MM.1S (cell line): ENCODE measurements at regions not wholly inside any gene's neighbourhood (a gene's known extent, or its start where the extent isn't known, plus 50 kb on each side); places are given as distances from the start of the nearest gene placed in this dataset.

ENCODE experiments used
- EZH2 ChIP-seq: fragments of 300-600 bp; sonication (generic); optimal IDR thresholded peaks from 2 replicates; pipeline ENCODE3; 2017; ENCODE audit warnings: low read depth, mild to moderate bottlenecking, antibody characterized with exemption, low read length, mixed read lengths
- TF ChIP-seq, protein P1 (sequence below): fragments of 300-600 bp; sonication (generic); IDR thresholded peaks from 2 replicates; pipeline ENCODE4 v1.5.1; 2016; ENCODE audit warnings: antibody characterized with exemption, low read length, mixed read lengths

DNA sequence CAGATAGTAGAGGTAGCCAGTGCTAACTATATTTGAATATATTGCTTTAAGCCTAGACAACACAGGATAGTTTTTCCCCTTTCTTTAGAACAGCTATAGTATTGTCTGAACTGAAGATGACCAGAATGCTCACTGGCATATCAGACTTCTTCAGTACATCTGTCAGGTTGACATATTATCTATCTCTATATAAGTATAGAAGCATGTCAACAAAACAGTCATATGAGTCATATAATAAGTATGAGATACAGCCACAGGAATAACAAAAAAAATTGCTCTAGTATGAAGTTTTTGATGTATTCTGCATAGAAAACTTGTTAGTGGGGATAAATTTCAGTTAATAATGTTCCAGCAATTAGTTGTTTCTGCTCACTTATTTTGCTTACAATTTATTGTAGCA lies 767.7 kb downstream of the LRFN5 start:
- TF ChIP-seq, protein P1, sequence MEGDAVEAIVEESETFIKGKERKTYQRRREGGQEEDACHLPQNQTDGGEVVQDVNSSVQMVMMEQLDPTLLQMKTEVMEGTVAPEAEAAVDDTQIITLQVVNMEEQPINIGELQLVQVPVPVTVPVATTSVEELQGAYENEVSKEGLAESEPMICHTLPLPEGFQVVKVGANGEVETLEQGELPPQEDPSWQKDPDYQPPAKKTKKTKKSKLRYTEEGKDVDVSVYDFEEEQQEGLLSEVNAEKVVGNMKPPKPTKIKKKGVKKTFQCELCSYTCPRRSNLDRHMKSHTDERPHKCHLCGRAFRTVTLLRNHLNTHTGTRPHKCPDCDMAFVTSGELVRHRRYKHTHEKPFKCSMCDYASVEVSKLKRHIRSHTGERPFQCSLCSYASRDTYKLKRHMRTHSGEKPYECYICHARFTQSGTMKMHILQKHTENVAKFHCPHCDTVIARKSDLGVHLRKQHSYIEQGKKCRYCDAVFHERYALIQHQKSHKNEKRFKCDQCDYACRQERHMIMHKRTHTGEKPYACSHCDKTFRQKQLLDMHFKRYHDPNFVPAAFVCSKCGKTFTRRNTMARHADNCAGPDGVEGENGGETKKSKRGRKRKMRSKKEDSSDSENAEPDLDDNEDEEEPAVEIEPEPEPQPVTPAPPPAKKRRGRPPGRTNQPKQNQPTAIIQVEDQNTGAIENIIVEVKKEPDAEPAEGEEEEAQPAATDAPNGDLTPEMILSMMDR, result no peak
- TF ChIP-seq EZH2, result no peak
